K562 (cell line): ENCODE measurements at regions not wholly inside any gene's neighbourhood (a gene's known extent, or its start where the extent isn't known, plus 50 kb on each side); places are given as distances from the start of the nearest gene placed in this dataset.

Source experiments
- ATAC-seq: fragments of 200-7000 bp; cut with Tn5 transposase; 3 replicates; pipeline ENCODE4 v1.9.1; 2020; ENCODE audit warnings: moderate library complexity
- BruUV-seq: library from RNA; stranded (reverse); fragments of 400-500 nt; replicated peaks from 2 replicates; lab custom pipeline; 2021; lab: Mats Ljungman, UMichigan
- CTCF ChIA-PET: fragments of 300-600 bp; formaldehyde crosslinking; extraction: SDS; loops from one replicate; lab custom pipeline; 2021; ENCODE audit warnings: low intra/inter-chr PET ratio; lab: Yijun Ruan, JAX
- POLR2A ChIA-PET: fragments of 300-600, 350-650 bp; sonication (Branson Sonifier 250); formaldehyde crosslinking; extraction: SDS; loops from one replicate; lab custom pipeline; 2021; ENCODE audit warnings: antibody characterized with exemption, inconsistent platforms; lab: Yijun Ruan, JAX
- DNase-seq, 4 experiments: peaks; one replicate each; pipeline versions ENCODE4 v3.0.0 to v3.0.0-alpha.2; 2011 to 2018; ENCODE audit warnings: low spot score in 3 of 4, mixed read lengths in 3 of 4; ENCODE audit errors: extremely low read depth in 1 of 4
- FAIRE-seq: peaks from 2 replicates; lab custom pipeline; 2011; peaks lifted over from hg19 to GRCh38; lab: Jason Lieb, UNC
- H2AFZ ChIP-seq: 2 replicates; pipeline ENCODE4 v1.6.0; 2011; ENCODE audit warnings: low read depth, low read length, control low read depth, inconsistent platforms
- H3K27ac ChIP-seq: fragments of 200-600 bp; 3 replicates; pipeline ENCODE4 v1.8.0; 2011; ENCODE audit warnings: low read depth, mild to moderate bottlenecking, control low read depth, inconsistent platforms, low read length, moderate library complexity, mixed read lengths; ENCODE audit errors: extremely low read depth
- H3K27me3 ChIP-seq, 2 experiments: fragments of 300-600 bp in 1 of 2; 2 replicates in 1 of 2; 3 replicates in 1 of 2; pipeline versions ENCODE4 v1.6.0 to v1.8.0; 2011; ENCODE audit warnings: inconsistent platforms in 2 of 2, low read length in 2 of 2, mild to moderate bottlenecking in 1 of 2, mixed read lengths in 1 of 2, moderate library complexity in 1 of 2; ENCODE audit not compliant: control insufficient read depth in 2 of 2, insufficient read depth in 2 of 2
- H3K36me3 ChIP-seq: fragments of 300-600 bp; 3 replicates; pipeline ENCODE4 v1.8.0; 2011; ENCODE audit warnings: mild to moderate bottlenecking, low read length, inconsistent platforms; ENCODE audit not compliant: control insufficient read depth, insufficient read depth
- H3K4me1 ChIP-seq, 2 experiments: fragments of 200-600 bp in 1 of 2; replicated peaks in 1 of 2; 2 replicates in 1 of 2; 3 replicates in 1 of 2; pipeline versions ENCODE4 v1.5.1 to v1.8.0; 2011; ENCODE audit warnings: inconsistent platforms in 2 of 2, low read length in 2 of 2, mild to moderate bottlenecking in 1 of 2, mixed read lengths in 1 of 2, moderate library complexity in 1 of 2; ENCODE audit not compliant: control insufficient read depth in 2 of 2, insufficient read depth in 2 of 2
- H3K4me2 ChIP-seq: 2 replicates; pipeline ENCODE4 v1.6.1; 2011; ENCODE audit warnings: low read length, control low read depth, inconsistent platforms, mixed read lengths; ENCODE audit not compliant: insufficient read depth
- H3K4me3 ChIP-seq: fragments of 200-600 bp; sonication (generic), shearing (Covaris generic); 2 replicates; pipeline ENCODE4 v1.5.1; 2016; ENCODE audit warnings: control low read depth, inconsistent platforms
- H3K79me2 ChIP-seq: fragments of 200-600 bp; 3 replicates; pipeline ENCODE4 v1.8.0; 2011; ENCODE audit warnings: low read length, inconsistent platforms; ENCODE audit not compliant: control insufficient read depth, insufficient read depth
- H3K9ac ChIP-seq, 2 experiments: 2 replicates each; pipeline versions ENCODE4 v1.6.0 to v1.6.1; 2011; ENCODE audit warnings: low read depth in 2 of 2, low read length in 2 of 2, control low read depth in 1 of 2, inconsistent platforms in 1 of 2, mild to moderate bottlenecking in 1 of 2, mixed read lengths in 1 of 2; ENCODE audit not compliant: insufficient read depth in 1 of 2
- H3K9me1 ChIP-seq: one replicate; pipeline ENCODE4 v1.6.0; 2011; ENCODE audit warnings: inconsistent platforms, mild to moderate bottlenecking, low read length, moderate library complexity; ENCODE audit not compliant: control insufficient read depth, insufficient read depth
- H3K9me3 ChIP-seq: replicated peaks from 2 replicates; pipeline ENCODE4 v1.5.1; 2011; ENCODE audit warnings: low read depth, low read length, inconsistent platforms; ENCODE audit not compliant: control insufficient read depth, insufficient read depth
- H4K20me1 ChIP-seq: replicated peaks from 2 replicates; pipeline ENCODE4 v1.6.1; 2011; ENCODE audit warnings: low read length, inconsistent platforms, mixed read lengths; ENCODE audit not compliant: control insufficient read depth, insufficient read depth
- CBX2 ChIP-seq: fragments of 200-600 bp; sonication (generic); IDR thresholded peaks from one replicate; pipeline ENCODE4 v1.6.1; 2012; ENCODE audit warnings: mild to moderate bottlenecking, low read length, inconsistent platforms; ENCODE audit not compliant: insufficient read depth, poor library complexity, severe bottlenecking
- DPF2 ChIP-seq: fragments of 450-650 bp; IDR thresholded peaks from 2 replicates; pipeline ENCODE4 v1.6.1; 2016
- EHMT2 ChIP-seq: fragments of 450-650 bp; IDR thresholded peaks from 2 replicates; pipeline ENCODE4 v1.6.1; 2018; ENCODE audit warnings: antibody characterized with exemption
- EP400 ChIP-seq: fragments of 450-650 bp; IDR thresholded peaks from 2 replicates; pipeline ENCODE4 v1.6.1; 2017; ENCODE audit warnings: antibody characterized with exemption, mild to moderate bottlenecking, moderate library complexity
- FOXA1 ChIP-seq: fragments of 450-650 bp; IDR thresholded peaks from 2 replicates; pipeline ENCODE4 v1.6.1; 2016; ENCODE audit warnings: mild to moderate bottlenecking, borderline replicate concordance
- RBM34 ChIP-seq: fragments of 200-400 bp; formaldehyde crosslinking; IDR thresholded peaks from 2 replicates; pipeline ENCODE4 v1.6.1; 2018; ENCODE audit warnings: low read length, borderline replicate concordance; ENCODE audit not compliant: insufficient read depth
- RFX7 ChIP-seq: fragments of 250-450 bp; sonication (Bioruptor Pico); IDR thresholded peaks from 2 replicates; pipeline ENCODE4 v1.5.1; 2021; ENCODE audit warnings: mild to moderate bottlenecking
- SP1 ChIP-seq: sonication (generic); formaldehyde crosslinking; IDR thresholded peaks from 2 replicates; pipeline ENCODE4 v1.8.1; 2022; ENCODE audit warnings: mild to moderate bottlenecking, missing genetic modification reagents
- TBL1XR1 ChIP-seq, 2 experiments: IDR thresholded peaks; 2 replicates each; pipeline ENCODE4 v1.6.1; 2012; ENCODE audit warnings: improper control_type of control experiment in 2 of 2, low read length in 2 of 2, mild to moderate bottlenecking in 1 of 2
- TCF7L2 ChIP-seq: fragments of 150-350 bp; IDR thresholded peaks from 2 replicates; pipeline ENCODE4 v1.6.1; 2016; ENCODE audit warnings: low read depth, mild to moderate bottlenecking, low read length, moderate library complexity
- WHSC1 ChIP-seq: IDR thresholded peaks from one replicate; pipeline ENCODE4 v1.6.1; 2012; ENCODE audit warnings: low read length, control low read depth, inconsistent platforms
- ZKSCAN3 ChIP-seq: fragments of 250-450 bp; sonication (Bioruptor Pico); IDR thresholded peaks from 2 replicates; pipeline ENCODE4 v1.4.0; 2020
- ZMIZ1 ChIP-seq, 2 experiments: fragments of 150-350 bp in 1 of 2; IDR thresholded peaks; 2 replicates each; pipeline ENCODE4 v1.6.1; 2012 to 2016; ENCODE audit warnings: low read depth in 2 of 2, low read length in 2 of 2, mild to moderate bottlenecking in 1 of 2, moderate library complexity in 1 of 2
- ZNF184 ChIP-seq: sonication (generic); formaldehyde crosslinking; IDR thresholded peaks from 2 replicates; pipeline ENCODE4 v1.5.0; 2020; ENCODE audit warnings: missing genetic modification reagents
- ZNF24 ChIP-seq: fragments of 450-650 bp; IDR thresholded peaks from 2 replicates; pipeline ENCODE4 v1.6.1; 2016
- ZNF316 ChIP-seq: fragments of 450-650 bp; IDR thresholded peaks from 2 replicates; pipeline ENCODE4 v1.6.1; 2016
- ZNF408 ChIP-seq: fragments of 250-450 bp; sonication (Bioruptor Pico); IDR thresholded peaks from 2 replicates; pipeline ENCODE4 v1.4.0; 2020; ENCODE audit warnings: low read depth, mild to moderate bottlenecking, moderate library complexity
- ZNF436 ChIP-seq: fragments of 250-450, 450-650 bp; sonication (Bioruptor Pico); formaldehyde crosslinking; IDR thresholded peaks from 2 replicates; pipeline ENCODE4 v1.7.0; 2020; ENCODE audit warnings: mild to moderate bottlenecking
- ZNF695 ChIP-seq: fragments of 450-650 bp; formaldehyde crosslinking; IDR thresholded peaks from 2 replicates; pipeline ENCODE4 v1.4.0; 2020; ENCODE audit warnings: mild to moderate bottlenecking, moderate library complexity
- ZNF79 ChIP-seq: fragments of 250-450 bp; sonication (Bioruptor Pico); IDR thresholded peaks from 2 replicates; pipeline ENCODE4 v1.4.0; 2020; ENCODE audit warnings: low read depth, mild to moderate bottlenecking, moderate library complexity
- in situ Hi-C: fragments of 300-500 bp; cut with MboI; formaldehyde crosslinking; loops from 4 replicates; pipeline ENCODE4 v1.15.0; 2018; ENCODE audit warnings: inconsistent platforms, mixed read lengths
- intact Hi-C: fragments of 100-400 bp; cut with micrococcal nuclease; formaldehyde crosslinking; loops from 2 replicates; pipeline ENCODE4 v1.14.2; 2022

- no peaks in the 10 kb centered on the region for H3K9me3 ChIP-seq
- no peak overlapping the region for H3K27ac ChIP-seq
- H3K9ac ChIP-seq: no peak overlapping the region
- no peak overlapping the region for H2AFZ ChIP-seq
- ChIA-PET CTCF (no interaction called here), POLR2A (interaction anchor here (1.2 kb wide), 1 partner anchor 9 kb away, joined by 5 read pairs; no protein-coding TSS in a partner anchor)
- no peak overlapping the region for H3K4me3 ChIP-seq
- TF ChIP-seq ZNF408 (CRISPR knock-in tag): no peak
- no peak for TF ChIP-seq ZNF316
- TF ChIP-seq DPF2: no peak
- TF ChIP-seq SP1 (CRISPR knock-in tag): no peak
- TF ChIP-seq RBM34: no peak
- no peak for TF ChIP-seq ZKSCAN3 (CRISPR knock-in tag)
- no peak for TF ChIP-seq RFX7 (CRISPR knock-in tag)
- no peak for TF ChIP-seq CBX2
- no peak for TF ChIP-seq ZNF24
- TF ChIP-seq ZNF695: no peak
- TF ChIP-seq ZNF79 (CRISPR knock-in tag): no peak
- no peak for TF ChIP-seq TBL1XR1 (IDR thresholded peaks at IDR 0.05; ENCODE audit: low read length in 2 of 2)
- TF ChIP-seq FOXA1: no peak
- no peak for TF ChIP-seq EHMT2
- TF ChIP-seq EP400: no peak
- no peak for TF ChIP-seq ZNF436 (CRISPR knock-in tag)
- TF ChIP-seq ZNF184 (CRISPR knock-in tag): no peak
- TF ChIP-seq ZMIZ1 (IDR thresholded peaks at IDR 0.05; ENCODE audit: low read depth in 2 of 2, low read length in 2 of 2): no peak
- no peak for TF ChIP-seq WHSC1
- no peak for TF ChIP-seq TCF7L2
- H3K79me2 ChIP-seq: no peaks in the 10 kb centered on the region
- H3K4me2 ChIP-seq: no peak overlapping the region
- no peaks in the 10 kb centered on the region for H3K27me3 ChIP-seq
- no peaks in the 10 kb centered on the region for H3K36me3 ChIP-seq
- DNase-seq (no peak), ATAC-seq (no peak), FAIRE-seq (no peak)
- H4K20me1 ChIP-seq: no peaks in the 10 kb centered on the region
- H3K4me1 ChIP-seq: no peaks in the 10 kb centered on the region
- intact Hi-C loops: no loop called here
- no peaks in the 10 kb centered on the region for H3K9me1 ChIP-seq
- no TSS peak for BruUV-seq
- in situ Hi-C loops: no loop called here
Observed at GRCh38 chr5:99122976-99123375, 194.2 kb upstream of the CHD1 start.
